ENCODE measurements at regions not wholly inside any gene's neighbourhood (a gene's known extent, or its start where the extent isn't known, plus 50 kb on each side); places are given as distances from the start of the nearest gene placed in this dataset.

DNA sequence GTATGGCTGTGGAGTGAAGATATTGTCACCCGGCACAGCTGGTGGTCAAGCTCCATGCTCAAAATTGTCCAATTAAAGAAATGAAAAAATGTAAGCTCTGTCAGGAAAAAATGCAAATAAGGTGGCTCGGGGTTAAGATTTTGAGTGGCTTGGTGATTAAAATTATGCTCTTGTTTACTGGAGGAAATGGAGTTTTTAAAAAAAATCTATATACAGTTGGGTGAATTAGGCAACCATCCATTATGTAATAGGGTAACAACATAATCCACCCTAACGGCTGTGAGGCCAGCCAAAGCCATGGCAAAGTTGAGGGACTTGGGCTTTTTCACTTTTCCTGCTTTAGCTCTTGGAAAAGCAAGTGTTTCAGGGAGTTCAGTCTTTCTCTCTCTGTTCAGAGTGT, 260.8 kb upstream of the HABP2 start:
- H4K20me1 ChIP-seq (ENCODE audit: insufficient read depth, low read length): no peaks in the 10 kb centered on the region

DNA sequence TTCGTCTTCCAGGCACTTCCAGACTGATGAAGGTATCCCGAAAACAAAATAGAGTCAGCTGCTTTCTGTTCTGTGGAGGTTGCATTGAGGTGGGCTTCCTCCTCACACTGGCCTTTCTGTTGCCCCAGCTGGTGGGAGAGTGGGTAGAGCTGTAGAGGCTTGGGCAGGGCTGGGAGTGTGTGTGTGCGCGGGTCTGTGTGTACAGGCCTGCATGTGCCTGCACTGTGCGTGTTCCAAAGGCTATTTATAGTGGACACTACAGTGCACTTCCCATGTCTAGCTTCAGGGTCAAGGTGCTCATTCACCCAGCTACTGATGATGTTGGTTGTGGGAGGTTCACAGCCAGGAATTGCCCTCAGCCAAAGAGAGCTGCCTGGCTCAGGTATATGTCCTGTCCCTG, 260.1 kb upstream of the HABP2 start:
- H3K27ac ChIP-seq (ENCODE audit: low read length): no peak overlapping the region
- no peak overlapping the region for H3K4me3 ChIP-seq (ENCODE audit: low read length)
- TF ChIP-seq EZH2 (optimal IDR thresholded peaks at IDR 0.05; ENCODE audit: low read depth, low read length): no peak
- TF ChIP-seq EZH2phosphoT487 (IDR thresholded peaks at IDR 0.05; ENCODE audit: low read length): no peak
- TF ChIP-seq, protein P1, sequence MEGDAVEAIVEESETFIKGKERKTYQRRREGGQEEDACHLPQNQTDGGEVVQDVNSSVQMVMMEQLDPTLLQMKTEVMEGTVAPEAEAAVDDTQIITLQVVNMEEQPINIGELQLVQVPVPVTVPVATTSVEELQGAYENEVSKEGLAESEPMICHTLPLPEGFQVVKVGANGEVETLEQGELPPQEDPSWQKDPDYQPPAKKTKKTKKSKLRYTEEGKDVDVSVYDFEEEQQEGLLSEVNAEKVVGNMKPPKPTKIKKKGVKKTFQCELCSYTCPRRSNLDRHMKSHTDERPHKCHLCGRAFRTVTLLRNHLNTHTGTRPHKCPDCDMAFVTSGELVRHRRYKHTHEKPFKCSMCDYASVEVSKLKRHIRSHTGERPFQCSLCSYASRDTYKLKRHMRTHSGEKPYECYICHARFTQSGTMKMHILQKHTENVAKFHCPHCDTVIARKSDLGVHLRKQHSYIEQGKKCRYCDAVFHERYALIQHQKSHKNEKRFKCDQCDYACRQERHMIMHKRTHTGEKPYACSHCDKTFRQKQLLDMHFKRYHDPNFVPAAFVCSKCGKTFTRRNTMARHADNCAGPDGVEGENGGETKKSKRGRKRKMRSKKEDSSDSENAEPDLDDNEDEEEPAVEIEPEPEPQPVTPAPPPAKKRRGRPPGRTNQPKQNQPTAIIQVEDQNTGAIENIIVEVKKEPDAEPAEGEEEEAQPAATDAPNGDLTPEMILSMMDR (IDR thresholded peaks at IDR 0.05; ENCODE audit: low read length): no peak

More for the DNA sequence above, 260.8 kb upstream of the HABP2 start:
- Histone ChIP-seq H3K79me2 (ENCODE audit: low read length) (no peaks in the 10 kb centered on the region), H3K9me2 (replicated peaks; ENCODE audit: insufficient read depth, low read length) (no peaks in the 10 kb centered on the region), H3K27ac (ENCODE audit: low read length) (no peak overlapping the region), H3F3A (ENCODE audit: insufficient read depth, low read length) (no peaks in the 10 kb centered on the region), H3K4me2 (ENCODE audit: low read depth, low read length) (no peak overlapping the region), H2AFZ (ENCODE audit: low read length) (no peak overlapping the region), H3K4me1 (ENCODE audit: low read length) (no peaks in the 10 kb centered on the region), H3K9ac (ENCODE audit: low read length) (no peak overlapping the region), H3K36me3 (replicated peaks; ENCODE audit: insufficient read depth, low read length) (no peaks in the 10 kb centered on the region), H3K4me3 (ENCODE audit: low read length) (no peak overlapping the region), H3K9me3 (replicated peaks; ENCODE audit: insufficient read depth, low read length) (no peaks in the 10 kb centered on the region), H3K27me3 (replicated peaks; ENCODE audit: insufficient read depth, low read length) (no peaks in the 10 kb centered on the region)
- no peak for DNase-seq
- TF ChIP-seq EZH2 (optimal IDR thresholded peaks at IDR 0.05; ENCODE audit: low read depth, low read length): no peak
- TF ChIP-seq, protein P1 (IDR thresholded peaks at IDR 0.05; ENCODE audit: low read length): no peak
- TF ChIP-seq EZH2phosphoT487 (IDR thresholded peaks at IDR 0.05; ENCODE audit: low read length): no peak

GRCh38 chr10:113293167-113293566, 259.7 kb upstream of the HABP2 start:
- Histone ChIP-seq H3K9me3 (replicated peaks; ENCODE audit: insufficient read depth, low read length) (no peaks in the 10 kb centered on the region), H2AFZ (ENCODE audit: low read length) (no peak overlapping the region), H3K36me3 (replicated peaks; ENCODE audit: insufficient read depth, low read length) (no peaks in the 10 kb centered on the region), H3K79me2 (ENCODE audit: low read length) (no peaks in the 10 kb centered on the region), H4K20me1 (ENCODE audit: insufficient read depth, low read length) (no peaks in the 10 kb centered on the region), H3K4me2 (ENCODE audit: low read depth, low read length) (no peak overlapping the region), H3K9ac (ENCODE audit: low read length) (no peak overlapping the region), H3K9me2 (replicated peaks; ENCODE audit: insufficient read depth, low read length) (no peaks in the 10 kb centered on the region), H3K4me1 (ENCODE audit: low read length) (no peaks in the 10 kb centered on the region), H3K27me3 (replicated peaks; ENCODE audit: insufficient read depth, low read length) (no peaks in the 10 kb centered on the region), H3K4me3 (ENCODE audit: low read length) (no peak overlapping the region), H3K27ac (ENCODE audit: low read length) (no peak overlapping the region), H3F3A (ENCODE audit: insufficient read depth, low read length) (no peaks in the 10 kb centered on the region)
- TF ChIP-seq EZH2phosphoT487 (IDR thresholded peaks at IDR 0.05; ENCODE audit: low read length) (no peak), EZH2 (optimal IDR thresholded peaks at IDR 0.05; ENCODE audit: low read depth, low read length) (no peak)
- TF ChIP-seq, protein P1 (IDR thresholded peaks at IDR 0.05; ENCODE audit: low read length): no peak
- DNase-seq: no peak

More for the DNA sequence above, 260.1 kb upstream of the HABP2 start:
- Histone ChIP-seq H4K20me1 (ENCODE audit: insufficient read depth, low read length) (no peaks in the 10 kb centered on the region), H3K27me3 (replicated peaks; ENCODE audit: insufficient read depth, low read length) (no peaks in the 10 kb centered on the region), H2AFZ (ENCODE audit: low read length) (no peak overlapping the region), H3F3A (ENCODE audit: insufficient read depth, low read length) (no peaks in the 10 kb centered on the region), H3K4me2 (ENCODE audit: low read depth, low read length) (no peak overlapping the region), H3K36me3 (replicated peaks; ENCODE audit: insufficient read depth, low read length) (no peaks in the 10 kb centered on the region), H3K4me1 (ENCODE audit: low read length) (no peaks in the 10 kb centered on the region), H3K9me2 (replicated peaks; ENCODE audit: insufficient read depth, low read length) (no peaks in the 10 kb centered on the region), H3K9me3 (replicated peaks; ENCODE audit: insufficient read depth, low read length) (no peaks in the 10 kb centered on the region), H3K9ac (ENCODE audit: low read length) (no peak overlapping the region), H3K79me2 (ENCODE audit: low read length) (no peaks in the 10 kb centered on the region)
- DNase-seq: no peak

Measured in MM.1S (cell line).